ENCODE measurements at regions not wholly inside any gene's neighbourhood (a gene's known extent, or its start where the extent isn't known, plus 50 kb on each side); places are given as distances from the start of the nearest gene placed in this dataset.

DNA sequence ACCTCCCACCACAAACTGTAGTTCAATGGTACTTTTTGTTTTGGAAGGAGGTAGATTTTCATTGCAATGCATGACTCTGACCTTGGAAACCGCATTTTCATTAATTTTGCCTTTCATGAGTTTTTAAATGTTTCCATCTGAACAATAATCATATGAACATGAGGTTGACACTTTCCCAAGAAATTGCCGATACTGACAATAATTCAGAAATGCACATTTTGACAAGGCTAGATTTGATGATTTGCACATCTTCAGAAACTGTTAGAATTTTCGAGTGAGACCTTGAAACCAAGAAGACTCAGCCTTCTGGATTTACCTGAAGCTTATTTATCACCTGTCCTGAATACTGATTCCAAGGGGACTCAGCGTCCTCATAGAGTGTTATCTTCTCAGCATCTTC is 93.8 kb upstream of the NTRK2 start:
- no peak for DNase-seq (ENCODE audit: low read depth in 1 of 2, low spot score in 1 of 2)

DNA sequence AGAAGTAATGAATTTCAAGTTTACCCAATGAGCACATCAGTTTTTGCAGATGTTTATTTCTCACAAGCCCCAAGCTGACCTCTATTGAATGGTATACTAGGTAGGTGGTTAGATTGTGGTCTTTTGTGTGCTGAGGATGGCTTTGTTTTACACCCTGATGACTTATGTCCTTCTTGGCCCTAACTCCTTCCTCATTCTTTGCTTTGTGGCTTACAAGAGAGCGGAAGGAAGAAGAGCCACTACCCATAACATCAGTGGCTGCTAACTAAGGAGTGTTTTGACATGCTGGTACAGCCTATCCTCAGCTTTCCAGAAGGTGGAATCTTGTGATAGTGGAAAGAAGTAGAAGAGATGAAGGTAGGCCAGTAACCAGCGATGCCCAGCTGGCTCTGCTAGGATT is 85.7 kb upstream of the NTRK2 start:
- no peak for DNase-seq (ENCODE audit: low read depth in 1 of 2, low spot score in 1 of 2)

- DNase-seq (ENCODE audit: low read depth in 1 of 2, low spot score in 1 of 2) = no peak
These were observed 82.9 kb upstream of the NTRK2 start for GRCh38 chr9:84586662-84587061.

- no peak for DNase-seq (ENCODE audit: low read depth in 1 of 2, low spot score in 1 of 2)
These were observed 82.4 kb upstream of the NTRK2 start for GRCh38 chr9:84587153-84587552.

GRCh38 chr9:84589542-84589941 is 80.0 kb upstream of the NTRK2 start:
- no peak for DNase-seq (ENCODE audit: low read depth in 1 of 2, low spot score in 1 of 2)

- DNase-seq (ENCODE audit: low read depth in 1 of 2, low spot score in 1 of 2) = no peak
These were observed 78.8 kb upstream of the NTRK2 start for GRCh38 chr9:84590706-84591105.

GRCh38 chr9:84592918-84593317 is 76.6 kb upstream of the NTRK2 start:
- DNase-seq (ENCODE audit: low read depth in 1 of 2, low spot score in 1 of 2) = no peak

GRCh38 chr9:84593352-84593751 is 76.2 kb upstream of the NTRK2 start:
- no peak for DNase-seq (ENCODE audit: low read depth in 1 of 2, low spot score in 1 of 2)

DNA sequence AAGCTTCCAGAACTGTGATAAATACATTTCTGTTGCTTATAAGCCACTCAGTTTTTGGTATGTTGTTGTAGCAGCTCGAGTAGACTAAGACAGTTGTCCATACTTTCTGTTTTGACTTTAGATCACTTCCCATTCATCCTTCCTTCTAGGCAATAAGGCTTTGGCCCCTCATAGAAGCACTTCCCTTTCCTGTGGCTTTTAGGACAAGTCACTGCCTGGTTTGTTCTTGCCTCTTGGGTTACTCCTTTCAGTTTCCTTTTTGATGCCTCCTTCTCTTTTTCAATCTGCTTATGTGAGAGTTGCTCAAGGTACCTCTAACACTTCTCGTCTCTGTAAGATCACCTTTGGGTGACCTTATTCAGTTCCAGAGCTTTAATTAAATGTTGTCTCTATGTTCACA is 72.4 kb upstream of the NTRK2 start:
- no peak for DNase-seq (ENCODE audit: low read depth in 1 of 2, low spot score in 1 of 2)

- no peak for DNase-seq (ENCODE audit: low read depth in 1 of 2, low spot score in 1 of 2)
These were observed 70.5 kb upstream of the NTRK2 start for GRCh38 chr9:84598921-84599636.

DNA sequence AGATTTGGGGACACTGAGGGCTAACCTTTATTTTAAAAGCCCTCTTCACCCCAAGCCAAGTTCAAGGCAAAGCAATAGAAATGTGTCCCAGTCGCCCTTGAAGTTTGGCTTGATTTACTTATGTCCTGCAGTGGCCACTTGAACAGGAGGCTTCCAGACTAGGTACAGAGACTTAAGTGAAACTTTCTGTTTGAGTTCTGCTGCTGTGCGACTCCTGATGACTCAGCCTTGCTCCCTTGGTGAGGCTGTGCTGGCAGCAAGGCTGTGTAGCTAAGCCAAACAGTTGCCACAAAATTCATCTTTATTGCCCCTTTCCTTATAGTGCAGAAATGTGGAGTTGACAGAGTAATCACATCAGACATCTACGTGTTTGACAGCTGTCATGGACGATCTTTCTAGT is 68.8 kb upstream of the NTRK2 start:
- no peak for DNase-seq (ENCODE audit: low read depth in 1 of 2, low spot score in 1 of 2)

GRCh38 chr9:84604223-84604622 is 65.3 kb upstream of the NTRK2 start:
- no peak for DNase-seq (ENCODE audit: low read depth in 1 of 2, low spot score in 1 of 2)

DNA sequence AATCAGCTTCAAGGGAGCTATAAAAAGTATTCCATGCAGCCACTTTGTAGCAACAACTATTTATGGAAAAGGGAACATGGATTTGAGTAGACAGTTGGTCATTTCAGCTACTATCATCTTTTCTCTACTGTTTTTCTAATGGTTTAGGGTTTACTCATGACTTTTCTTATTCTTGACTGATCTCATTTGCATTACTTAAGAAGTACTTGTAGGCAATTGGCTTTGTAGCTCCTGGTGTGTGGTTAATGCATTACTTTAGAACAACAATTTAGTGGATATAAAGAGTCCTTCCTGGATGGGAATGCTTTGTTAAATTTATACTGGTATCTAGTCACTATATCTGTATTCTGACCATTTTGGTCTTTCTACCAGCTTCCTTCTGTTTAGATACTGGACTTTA is 59.8 kb upstream of the NTRK2 start:
- DNase-seq (ENCODE audit: low read depth in 1 of 2, low spot score in 1 of 2) = no peak

GRCh38 chr9:84613431-84613830 is 56.1 kb upstream of the NTRK2 start:
- DNase-seq (ENCODE audit: low read depth in 1 of 2, low spot score in 1 of 2) = no peak

DNA sequence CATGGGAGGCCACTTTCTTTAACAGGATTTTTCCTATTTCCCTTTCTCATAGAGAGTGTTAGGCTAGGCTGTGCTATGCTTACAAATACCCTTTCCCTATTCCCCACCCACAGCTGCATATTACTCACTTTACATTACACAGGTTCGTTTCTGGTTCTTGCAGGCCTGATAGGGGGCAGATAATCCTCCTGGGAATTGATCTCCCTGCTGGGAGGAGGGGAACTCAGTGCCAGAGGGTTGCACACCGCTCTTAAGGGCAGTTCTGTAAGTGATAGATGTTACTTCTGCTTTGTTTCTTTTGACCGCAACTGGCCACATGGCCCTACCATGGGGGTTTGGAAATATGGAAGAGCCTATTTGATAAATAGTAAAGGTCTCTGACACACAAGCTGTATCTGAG is 54.0 kb upstream of the NTRK2 start:
- DNase-seq (ENCODE audit: low read depth in 1 of 2, low spot score in 1 of 2) = no peak

DNA sequence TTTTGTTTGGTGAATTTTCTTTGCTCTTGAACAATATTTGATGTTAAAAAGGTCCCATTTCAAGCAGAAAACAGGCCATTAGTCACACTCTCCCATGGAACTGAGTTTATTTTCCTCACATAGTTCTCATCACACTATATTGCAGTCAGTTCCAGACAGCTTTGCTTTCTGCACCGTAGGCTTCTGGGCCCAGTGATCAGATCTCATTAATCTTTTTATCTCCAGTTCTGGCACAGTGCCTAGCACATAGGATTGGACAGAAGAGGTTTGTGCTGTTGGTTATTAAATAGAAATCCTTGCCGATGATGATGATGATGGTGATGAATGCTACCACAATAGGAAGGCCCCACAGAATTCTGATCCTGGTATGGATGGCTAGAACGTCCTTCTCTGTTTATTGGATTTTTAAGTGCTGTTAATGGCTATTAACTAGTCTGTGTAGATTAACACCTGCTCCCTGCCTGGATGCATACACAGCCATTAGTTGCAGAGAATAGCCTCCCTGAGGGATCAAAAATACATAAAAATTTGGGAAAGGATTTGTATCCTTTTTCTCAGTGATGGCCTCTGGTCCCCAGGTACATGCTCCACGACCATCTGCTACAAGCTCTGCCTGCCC is 52.0 kb upstream of the NTRK2 start:
- DNase-seq (ENCODE audit: low read depth in 1 of 2, low spot score in 1 of 2) = no peak
